Nephron (organoid): ENCODE measurements at regions not wholly inside any gene's neighbourhood (a gene's known extent, or its start where the extent isn't known, plus 50 kb on each side); places are given as distances from the start of the nearest gene placed in this dataset.
"Not testable (repeated sequence)": the region's sequence is repeated elsewhere in the genome, so short reads cannot be mapped to it uniquely, and the experiment has no call there.

Experiments
- H3K27ac Mint-ChIP-seq, 3 experiments: 2 replicates each; pipeline ENCODE4 v1.8.0; 2020; ENCODE audit warnings: mixed read lengths in 3 of 3, mild to moderate bottlenecking in 2 of 3, moderate library complexity in 1 of 3
- H3K27me3 Mint-ChIP-seq: 2 replicates; pipeline ENCODE4 v1.8.0; 2021; ENCODE audit warnings: low read depth, mild to moderate bottlenecking, moderate library complexity, mixed read lengths
- H3K36me3 Mint-ChIP-seq: 2 replicates; pipeline ENCODE4 v1.8.0; 2020; ENCODE audit warnings: low read depth, mixed read lengths
- H3K4me1 Mint-ChIP-seq: 2 replicates; pipeline ENCODE4 v1.8.0; 2020; ENCODE audit warnings: mixed read lengths
- H3K4me3 Mint-ChIP-seq, 3 experiments: 2 replicates each; pipeline ENCODE4 v1.8.0; 2020; ENCODE audit warnings: mild to moderate bottlenecking in 3 of 3, mixed read lengths in 3 of 3, moderate library complexity in 2 of 3
- H3K9me3 Mint-ChIP-seq: 2 replicates; pipeline ENCODE4 v1.8.0; 2020; ENCODE audit warnings: mixed read lengths

DNA sequence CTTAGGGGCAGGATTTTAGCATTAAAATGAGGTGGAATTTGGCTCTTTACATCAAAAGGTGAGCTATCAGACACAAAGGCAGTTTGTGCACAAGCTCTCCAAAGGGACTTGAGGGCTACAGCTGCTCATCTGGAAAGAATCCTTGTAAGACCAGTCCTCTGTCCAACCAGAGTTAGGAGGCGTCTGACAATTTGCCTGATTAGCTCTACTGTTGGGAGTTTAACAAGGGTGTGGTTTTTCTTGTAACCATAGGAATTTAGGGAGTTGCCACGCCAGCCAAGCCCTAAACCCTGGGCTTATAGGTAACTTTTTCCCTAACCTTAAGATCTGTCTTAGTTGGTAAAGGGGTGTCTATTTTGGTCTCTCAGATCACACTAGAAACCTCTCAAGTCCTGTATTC lies 55.0 kb upstream of the PLGLB2 start:
- H3K27ac Mint-ChIP-seq, H3K9me3 Mint-ChIP-seq, H3K27me3 Mint-ChIP-seq, H3K36me3 Mint-ChIP-seq, H3K4me1 Mint-ChIP-seq, H3K4me3 Mint-ChIP-seq: not testable (repeated sequence)

DNA sequence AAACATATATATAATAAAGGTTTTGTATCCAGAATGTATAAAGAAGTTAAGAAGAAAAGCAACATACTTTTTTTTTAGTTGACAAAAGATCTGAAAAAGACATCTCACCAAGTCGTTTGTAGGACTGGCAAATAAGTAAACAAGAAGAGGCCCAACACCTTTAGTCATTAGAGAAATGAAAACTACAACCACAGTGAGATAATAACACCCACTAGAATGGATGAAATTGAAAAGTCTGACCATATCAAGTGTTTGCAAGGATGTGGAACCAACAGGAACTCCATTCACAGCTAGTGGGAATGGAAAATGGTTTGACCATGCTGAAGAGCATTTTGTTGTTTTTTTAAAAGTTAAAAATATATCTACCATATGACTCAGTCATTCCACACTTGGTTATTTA lies 54.0 kb upstream of the PLGLB2 start:
- not testable (repeated sequence) for H3K9me3 Mint-ChIP-seq, H3K27me3 Mint-ChIP-seq, H3K4me3 Mint-ChIP-seq, H3K4me1 Mint-ChIP-seq, H3K36me3 Mint-ChIP-seq, H3K27ac Mint-ChIP-seq

DNA sequence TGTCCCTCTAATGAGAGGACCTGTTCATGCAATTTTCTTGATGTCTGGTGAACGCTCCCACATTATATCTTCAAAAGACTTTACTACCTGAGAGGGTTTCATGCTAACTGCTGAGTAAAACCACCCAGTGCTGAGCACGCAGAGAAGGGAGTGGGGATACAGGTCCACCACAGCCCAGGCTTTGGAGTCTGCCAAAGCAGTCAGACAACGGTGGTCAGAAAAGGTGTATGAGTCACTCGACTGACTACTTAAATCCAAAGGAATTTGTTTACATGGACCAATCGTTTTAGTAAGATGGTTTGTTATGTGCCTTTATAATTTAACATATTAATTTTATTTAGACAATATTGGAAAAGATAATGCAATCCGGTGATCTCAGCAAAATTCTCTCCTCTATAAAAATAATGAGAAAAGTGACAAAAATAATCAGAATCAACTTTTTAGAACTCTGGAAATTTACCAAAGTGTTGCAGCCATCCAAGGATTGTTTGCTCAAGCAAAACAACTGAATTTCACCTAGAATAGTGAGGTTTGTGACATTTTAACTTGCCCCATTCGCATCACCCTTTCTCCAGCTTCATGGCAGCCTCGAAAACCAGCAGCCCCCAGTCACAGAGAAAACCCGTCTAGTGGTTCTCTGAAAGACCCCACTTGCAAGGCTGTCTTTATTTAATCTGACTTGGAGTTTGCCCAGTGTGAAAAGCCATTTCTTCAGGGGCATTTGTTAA lies 52.1 kb upstream of the PLGLB2 start:
- H3K27me3 Mint-ChIP-seq, H3K4me3 Mint-ChIP-seq, H3K27ac Mint-ChIP-seq, H3K36me3 Mint-ChIP-seq, H3K9me3 Mint-ChIP-seq, H3K4me1 Mint-ChIP-seq: not testable (repeated sequence)
